GM23338 (cell line): ENCODE measurements at regions not wholly inside any gene's neighbourhood (a gene's known extent, or its start where the extent isn't known, plus 50 kb on each side); places are given as distances from the start of the nearest gene placed in this dataset.

Experiments used
- CTCF ChIP-seq, 2 experiments: fragments of 200-600 bp in 1 of 2; sonication (generic) in 1 of 2; conservative IDR thresholded peaks; 2 replicates each; pipeline versions ENCODE4 v1.5.1 to v1.6.1; 2016 to 2017; ENCODE audit warnings: antibody characterized with exemption in 2 of 2, low read depth in 2 of 2, mild to moderate bottlenecking in 2 of 2, moderate library complexity in 1 of 2
- EZH2 ChIP-seq: fragments of 200-600 bp; sonication (generic); IDR thresholded peaks from one replicate; pipeline ENCODE4 v1.8.0; 2017; ENCODE audit warnings: antibody characterized with exemption, mild to moderate bottlenecking, low read depth; ENCODE audit not compliant: unreplicated experiment
- EZH2phosphoT487 ChIP-seq: fragments of 200-600 bp; sonication (generic); IDR thresholded peaks from one replicate; pipeline ENCODE4 v1.8.1; 2018; ENCODE audit warnings: antibody characterized with exemption; ENCODE audit not compliant: unreplicated experiment
- NANOG ChIP-seq: IDR thresholded peaks from 2 replicates; pipeline ENCODE4 v1.6.1; 2016; ENCODE audit warnings: antibody characterized with exemption, borderline replicate concordance
- REST ChIP-seq: IDR thresholded peaks from one replicate; pipeline ENCODE4 v1.6.1; 2018; ENCODE audit warnings: antibody characterized with exemption; ENCODE audit not compliant: unreplicated experiment
- STAT1 ChIP-seq: IDR thresholded peaks from one replicate; pipeline ENCODE4 v1.6.1; 2016; ENCODE audit warnings: antibody characterized with exemption; ENCODE audit not compliant: unreplicated experiment

GRCh38 chr4:177740563-177740962, 298.3 kb upstream of the AGA start:
- TF ChIP-seq EZH2phosphoT487 (no peak), STAT1 (no peak), EZH2 (no peak), NANOG (no peak), CTCF (conservative IDR thresholded peaks at IDR 0.05; ENCODE audit: low read depth in 2 of 2) (no peak), REST (no peak)
